ENCODE measurements at regions not wholly inside any gene's neighbourhood (a gene's known extent, or its start where the extent isn't known, plus 50 kb on each side); places are given as distances from the start of the nearest gene placed in this dataset.

DNA sequence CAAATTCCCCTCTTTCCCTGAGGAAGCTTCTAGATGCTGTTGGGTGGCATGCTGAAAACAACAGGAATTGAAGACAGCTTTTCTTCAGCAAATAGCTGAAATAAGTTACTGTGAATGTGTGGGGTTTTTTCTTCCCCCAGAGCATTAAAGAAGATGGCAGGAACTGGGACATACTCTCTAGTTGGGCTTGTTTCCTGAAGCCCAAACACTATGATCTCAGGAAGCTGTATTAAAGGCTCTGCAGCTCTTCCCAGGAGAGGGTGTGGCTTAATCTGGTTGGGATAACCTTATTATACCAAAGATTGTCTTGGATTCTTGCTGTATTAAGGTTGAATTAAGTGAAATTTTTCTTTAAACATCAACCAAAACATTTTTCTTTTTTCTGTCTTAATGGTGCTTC lies 64.9 kb upstream of the LMO4 start:
- H3K9me3 ChIP-seq: no peaks in the 10 kb centered on the region
- H3K36me3 ChIP-seq: no peaks in the 10 kb centered on the region
- DNase-seq: no peak
- H3K4me1 ChIP-seq: no peaks in the 10 kb centered on the region
- H3K27ac ChIP-seq: no peak overlapping the region
- H3K4me3 ChIP-seq (replicated peaks in 1 of 3): no peak overlapping the region
- TF ChIP-seq POLR2A (IDR thresholded peaks at IDR 0.05): no peak
- TF ChIP-seq, protein P1, sequence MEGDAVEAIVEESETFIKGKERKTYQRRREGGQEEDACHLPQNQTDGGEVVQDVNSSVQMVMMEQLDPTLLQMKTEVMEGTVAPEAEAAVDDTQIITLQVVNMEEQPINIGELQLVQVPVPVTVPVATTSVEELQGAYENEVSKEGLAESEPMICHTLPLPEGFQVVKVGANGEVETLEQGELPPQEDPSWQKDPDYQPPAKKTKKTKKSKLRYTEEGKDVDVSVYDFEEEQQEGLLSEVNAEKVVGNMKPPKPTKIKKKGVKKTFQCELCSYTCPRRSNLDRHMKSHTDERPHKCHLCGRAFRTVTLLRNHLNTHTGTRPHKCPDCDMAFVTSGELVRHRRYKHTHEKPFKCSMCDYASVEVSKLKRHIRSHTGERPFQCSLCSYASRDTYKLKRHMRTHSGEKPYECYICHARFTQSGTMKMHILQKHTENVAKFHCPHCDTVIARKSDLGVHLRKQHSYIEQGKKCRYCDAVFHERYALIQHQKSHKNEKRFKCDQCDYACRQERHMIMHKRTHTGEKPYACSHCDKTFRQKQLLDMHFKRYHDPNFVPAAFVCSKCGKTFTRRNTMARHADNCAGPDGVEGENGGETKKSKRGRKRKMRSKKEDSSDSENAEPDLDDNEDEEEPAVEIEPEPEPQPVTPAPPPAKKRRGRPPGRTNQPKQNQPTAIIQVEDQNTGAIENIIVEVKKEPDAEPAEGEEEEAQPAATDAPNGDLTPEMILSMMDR (IDR thresholded peaks at IDR 0.05): no peak
- no peaks in the 10 kb centered on the region for H3K27me3 ChIP-seq
- intact Hi-C loops (cut with DNase I): no loop called here

DNA sequence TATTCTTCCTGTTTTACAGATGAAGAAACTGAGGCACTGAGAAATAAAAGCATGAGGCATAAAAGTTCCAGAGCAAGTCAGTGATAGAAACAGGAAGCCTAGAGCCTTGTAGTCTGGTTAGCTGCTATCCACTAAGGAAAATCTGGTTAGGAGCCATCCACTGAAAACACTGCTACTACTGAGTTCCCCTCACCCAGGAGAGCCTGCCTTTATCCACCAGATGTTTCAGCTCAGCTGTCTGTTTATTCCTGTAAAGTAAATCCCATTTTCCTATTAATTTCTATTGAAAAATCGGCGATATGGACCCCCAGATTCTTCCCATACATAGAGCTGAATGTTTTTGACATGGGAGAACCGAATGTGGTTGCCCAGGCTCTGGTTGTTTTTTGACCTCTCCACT lies 63.7 kb upstream of the LMO4 start:
- TF ChIP-seq POLR2A (IDR thresholded peaks at IDR 0.05): no peak
- TF ChIP-seq, protein P1 (IDR thresholded peaks at IDR 0.05): no peak
- Histone ChIP-seq H3K27ac (no peak overlapping the region), H3K4me1 (no peaks in the 10 kb centered on the region), H3K36me3 (no peaks in the 10 kb centered on the region), H3K27me3 (no peaks in the 10 kb centered on the region), H3K4me3 (replicated peaks in 1 of 3) (no peak overlapping the region), H3K9me3 (no peaks in the 10 kb centered on the region)
- no peak for DNase-seq
- WGBS, 2 donors: 87 to 89% methylated on average over 3 of the region's 3 CpGs
- intact Hi-C loops (cut with DNase I): no loop called here

DNA sequence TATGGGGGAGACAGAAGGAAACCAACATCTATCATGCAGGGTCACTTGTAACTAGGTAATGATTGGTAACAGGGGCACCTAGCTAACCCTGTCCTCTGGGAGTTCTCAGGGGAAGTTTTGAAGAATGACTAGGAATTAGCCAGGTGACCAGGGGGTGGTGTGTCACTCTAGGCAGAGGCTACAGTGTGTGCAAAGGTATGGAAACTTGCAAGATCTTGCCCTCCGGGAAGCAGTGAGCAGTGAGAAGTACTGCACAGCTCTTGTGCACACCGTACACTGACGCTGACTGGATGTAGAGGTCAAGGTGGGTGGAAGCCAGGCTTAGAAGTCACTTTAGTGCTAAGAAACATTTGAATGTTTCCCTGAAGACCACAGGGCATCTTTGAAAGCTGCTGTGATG lies 62.9 kb upstream of the LMO4 start:
- intact Hi-C loops (cut with DNase I): no loop called here
- no peak overlapping the region for H3K4me3 ChIP-seq (replicated peaks in 1 of 3)
- 87 to 97% methylated on average over 3 of the region's 3 CpGs for WGBS, 2 donors
- H3K9me3 ChIP-seq: no peaks in the 10 kb centered on the region
- H3K4me1 ChIP-seq: no peaks in the 10 kb centered on the region
- no peak for TF ChIP-seq POLR2A (IDR thresholded peaks at IDR 0.05)
- TF ChIP-seq, protein P1 (IDR thresholded peaks at IDR 0.05): no peak
- no peaks in the 10 kb centered on the region for H3K36me3 ChIP-seq
- H3K27ac ChIP-seq: no peak overlapping the region
- H3K27me3 ChIP-seq: no peaks in the 10 kb centered on the region
- no peak for DNase-seq

DNA sequence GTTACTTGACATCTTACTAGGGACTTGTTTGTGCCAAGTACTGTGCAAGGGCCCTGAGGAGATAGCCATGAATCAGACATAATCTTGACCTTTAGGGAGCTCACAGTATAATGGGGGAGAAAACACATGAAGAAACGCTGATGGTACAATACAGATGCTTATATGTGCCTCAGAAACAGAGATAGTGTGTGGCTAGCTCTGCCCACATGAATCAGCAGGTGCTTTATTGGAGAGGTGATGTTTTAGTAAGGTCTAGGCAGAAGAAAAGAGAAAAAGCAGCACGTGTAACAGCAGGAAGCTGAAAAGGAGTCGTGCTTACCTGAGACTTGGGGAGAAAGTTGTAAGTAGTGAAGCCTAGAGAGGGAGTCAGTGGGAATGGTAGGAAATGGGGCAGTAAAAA lies 60.6 kb upstream of the LMO4 start:
- DNase-seq: no peak
- H3K9me3 ChIP-seq: no peaks in the 10 kb centered on the region
- H3K27ac ChIP-seq: no peak overlapping the region
- no peaks in the 10 kb centered on the region for H3K36me3 ChIP-seq
- H3K27me3 ChIP-seq: no peaks in the 10 kb centered on the region
- H3K4me3 ChIP-seq (replicated peaks in 1 of 3): no peak overlapping the region
- intact Hi-C loops (cut with DNase I): no loop called here
- TF ChIP-seq, protein P1 (IDR thresholded peaks at IDR 0.05): no peak
- 72 to 78% methylated on average over 3 of the region's 3 CpGs for WGBS, 2 donors
- no peaks in the 10 kb centered on the region for H3K4me1 ChIP-seq

DNA sequence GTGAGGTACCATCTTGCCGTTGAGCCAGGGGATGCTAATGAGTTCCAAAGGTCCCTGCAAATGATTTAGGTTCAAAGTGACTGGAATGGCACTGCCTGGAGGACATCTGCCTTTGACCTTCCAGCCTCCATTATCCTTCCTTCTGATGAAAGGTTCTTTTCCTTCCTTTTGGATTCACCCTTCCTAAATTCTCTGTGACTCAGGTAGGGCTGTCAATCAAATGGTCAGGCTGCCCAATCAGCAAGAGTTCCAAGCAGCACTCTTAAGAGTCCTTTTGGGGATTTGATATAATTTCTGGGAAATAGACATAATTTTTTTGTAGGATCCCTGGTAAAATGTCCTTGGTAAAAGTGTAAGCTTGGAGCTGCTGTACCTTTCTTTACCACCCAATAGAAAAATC lies 58.8 kb upstream of the LMO4 start:
- H3K27ac ChIP-seq: no peak overlapping the region
- DNase-seq: no peak
- no peaks in the 10 kb centered on the region for H3K4me1 ChIP-seq
- no peaks in the 10 kb centered on the region for H3K27me3 ChIP-seq
- intact Hi-C loops (cut with DNase I): no loop called here
- no peak overlapping the region for H3K4me3 ChIP-seq (replicated peaks in 1 of 3)
- no peaks in the 10 kb centered on the region for H3K36me3 ChIP-seq
- TF ChIP-seq POLR2A (IDR thresholded peaks at IDR 0.05): no peak
- TF ChIP-seq, protein P1 (IDR thresholded peaks at IDR 0.05): no peak
- 0% methylated on average over 1 of the region's 1 CpG for WGBS, 2 donors
- H3K9me3 ChIP-seq: no peaks in the 10 kb centered on the region

All from thyroid gland (tissue), 4 donors.